ENCODE measurements at regions not wholly inside any gene's neighbourhood (a gene's known extent, or its start where the extent isn't known, plus 50 kb on each side); places are given as distances from the start of the nearest gene placed in this dataset.

GRCh38 chr7:114108510-114108909, 189.7 kb upstream of the PPP1R3A start:
- Histone ChIP-seq H3K4me1 (peaks cover 5% of the 10 kb centered on the region), H3K4me3 (no peak overlapping the region), H3K36me3 (no peaks in the 10 kb centered on the region), H3K9me3 (replicated peaks) (no peaks in the 10 kb centered on the region), H3K27me3 (ENCODE audit: low read depth) (peaks cover 3% of the 10 kb centered on the region), H3K27ac (replicated peaks) (no peak overlapping the region)
- intact Hi-C loops (cut with micrococcal nuclease) = no loop called here
- TF ChIP-seq, protein P1, sequence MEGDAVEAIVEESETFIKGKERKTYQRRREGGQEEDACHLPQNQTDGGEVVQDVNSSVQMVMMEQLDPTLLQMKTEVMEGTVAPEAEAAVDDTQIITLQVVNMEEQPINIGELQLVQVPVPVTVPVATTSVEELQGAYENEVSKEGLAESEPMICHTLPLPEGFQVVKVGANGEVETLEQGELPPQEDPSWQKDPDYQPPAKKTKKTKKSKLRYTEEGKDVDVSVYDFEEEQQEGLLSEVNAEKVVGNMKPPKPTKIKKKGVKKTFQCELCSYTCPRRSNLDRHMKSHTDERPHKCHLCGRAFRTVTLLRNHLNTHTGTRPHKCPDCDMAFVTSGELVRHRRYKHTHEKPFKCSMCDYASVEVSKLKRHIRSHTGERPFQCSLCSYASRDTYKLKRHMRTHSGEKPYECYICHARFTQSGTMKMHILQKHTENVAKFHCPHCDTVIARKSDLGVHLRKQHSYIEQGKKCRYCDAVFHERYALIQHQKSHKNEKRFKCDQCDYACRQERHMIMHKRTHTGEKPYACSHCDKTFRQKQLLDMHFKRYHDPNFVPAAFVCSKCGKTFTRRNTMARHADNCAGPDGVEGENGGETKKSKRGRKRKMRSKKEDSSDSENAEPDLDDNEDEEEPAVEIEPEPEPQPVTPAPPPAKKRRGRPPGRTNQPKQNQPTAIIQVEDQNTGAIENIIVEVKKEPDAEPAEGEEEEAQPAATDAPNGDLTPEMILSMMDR (IDR thresholded peaks at IDR 0.05; ENCODE audit: borderline replicate concordance) = no peak
- no peak for DNase-seq

DNA sequence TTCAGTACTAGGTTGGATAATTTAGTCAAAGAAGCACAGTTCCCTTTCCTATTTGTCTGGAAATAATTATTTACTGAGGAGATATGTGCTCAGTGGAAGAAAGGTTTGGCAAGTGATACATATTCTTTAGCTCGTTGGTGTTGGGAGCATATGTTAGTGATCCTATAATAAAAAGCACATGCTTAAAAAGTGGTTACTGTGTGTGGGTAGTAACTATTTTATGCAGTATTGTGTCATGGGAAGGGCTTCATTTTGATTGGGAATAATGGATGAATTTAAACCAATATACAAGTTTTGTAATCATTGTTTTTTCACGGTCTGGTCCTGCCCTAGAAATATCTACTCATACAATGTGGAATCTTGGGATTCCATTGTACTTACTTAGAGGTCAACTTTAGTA, 188.7 kb upstream of the PPP1R3A start:
- no peaks in the 10 kb centered on the region for H3K36me3 ChIP-seq
- peaks cover 5% of the 10 kb centered on the region for H3K4me1 ChIP-seq
- no peak overlapping the region for H3K4me3 ChIP-seq
- TF ChIP-seq, protein P1 (IDR thresholded peaks at IDR 0.05; ENCODE audit: borderline replicate concordance) = no peak
- intact Hi-C loops (cut with micrococcal nuclease) = no loop called here
- DNase-seq = no peak
- peaks cover 3% of the 10 kb centered on the region for H3K27me3 ChIP-seq (ENCODE audit: low read depth)
- no peak overlapping the region for H3K27ac ChIP-seq (replicated peaks)
- no peaks in the 10 kb centered on the region for H3K9me3 ChIP-seq (replicated peaks)

GRCh38 chr7:114104035-114104434, 185.2 kb upstream of the PPP1R3A start:
- H3K4me3 ChIP-seq = no peak overlapping the region
- H3K36me3 ChIP-seq = no peaks in the 10 kb centered on the region
- intact Hi-C loops (cut with micrococcal nuclease) = no loop called here
- no peaks in the 10 kb centered on the region for H3K9me3 ChIP-seq (replicated peaks)
- peaks cover 3% of the 10 kb centered on the region for H3K27me3 ChIP-seq (ENCODE audit: low read depth)
- DNase-seq = no peak
- H3K27ac ChIP-seq (replicated peaks) = no peak overlapping the region
- TF ChIP-seq, protein P1 (IDR thresholded peaks at IDR 0.05; ENCODE audit: borderline replicate concordance) = no peak
- no peaks in the 10 kb centered on the region for H3K4me1 ChIP-seq

- TF ChIP-seq, protein P1 (IDR thresholded peaks at IDR 0.05; ENCODE audit: borderline replicate concordance) = no peak
- Histone ChIP-seq H3K4me1 (no peaks in the 10 kb centered on the region), H3K27ac (replicated peaks) (no peak overlapping the region), H3K9me3 (replicated peaks) (no peaks in the 10 kb centered on the region), H3K27me3 (ENCODE audit: low read depth) (peaks cover 3% of the 10 kb centered on the region), H3K36me3 (no peaks in the 10 kb centered on the region), H3K4me3 (no peak overlapping the region)
- intact Hi-C loops (cut with micrococcal nuclease) = no loop called here
- no peak for DNase-seq
These were observed 184.2 kb upstream of the PPP1R3A start for GRCh38 chr7:114102996-114103395.

DNA sequence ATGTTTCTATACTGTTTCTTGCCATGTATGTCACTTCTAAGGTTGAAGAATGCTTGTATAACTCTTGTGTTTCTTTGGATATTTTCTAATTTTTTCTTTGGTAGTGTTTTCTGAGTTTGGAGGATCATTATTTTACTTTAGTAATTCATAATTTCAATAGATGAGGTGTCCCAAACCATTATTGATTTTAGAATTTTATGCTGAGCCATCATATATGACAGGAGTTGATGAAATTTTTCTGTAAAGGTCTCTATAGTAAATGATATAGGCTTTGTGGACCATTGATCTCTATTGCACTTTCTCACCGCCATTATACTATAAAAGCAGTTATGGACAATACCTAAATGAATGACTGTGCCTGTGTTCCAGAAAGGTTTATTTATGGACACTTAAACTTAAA, 183.3 kb upstream of the PPP1R3A start:
- Histone ChIP-seq H3K4me1 (no peaks in the 10 kb centered on the region), H3K4me3 (no peak overlapping the region)
- intact Hi-C loops (cut with micrococcal nuclease) = no loop called here

More for the DNA sequence above, 183.3 kb upstream of the PPP1R3A start:
- TF ChIP-seq, protein P1 (IDR thresholded peaks at IDR 0.05; ENCODE audit: borderline replicate concordance) = no peak
- H3K9me3 ChIP-seq (replicated peaks) = no peaks in the 10 kb centered on the region
- no peak for DNase-seq
- H3K36me3 ChIP-seq = no peaks in the 10 kb centered on the region
- H3K27me3 ChIP-seq (ENCODE audit: low read depth) = peaks cover 3% of the 10 kb centered on the region
- no peak overlapping the region for H3K27ac ChIP-seq (replicated peaks)
